SU-DHL-6 (cell line): ENCODE measurements at regions not wholly inside any gene's neighbourhood (a gene's known extent, or its start where the extent isn't known, plus 50 kb on each side); places are given as distances from the start of the nearest gene placed in this dataset.

Source experiments
- H2AFZ ChIP-seq: fragments of 200-600 bp; sonication (generic); 2 replicates; pipeline ENCODE4 v1.6.1; 2014; ENCODE audit warnings: low read depth, mild to moderate bottlenecking, moderate library complexity, mixed read lengths, antibody characterized with exemption, low read length; ENCODE audit not compliant: severe bottlenecking
- H3F3A ChIP-seq: fragments of 200-600 bp; shearing (Covaris generic); 2 replicates; pipeline ENCODE4 v1.6.0; 2016; ENCODE audit warnings: antibody characterized with exemption, mild to moderate bottlenecking; ENCODE audit not compliant: insufficient read depth
- H3K27ac ChIP-seq: fragments of 200-600 bp; sonication (generic); 2 replicates; pipeline ENCODE4 v1.5.1; 2016; ENCODE audit warnings: low read depth, mild to moderate bottlenecking, low read length, moderate library complexity, mixed read lengths
- H3K27me3 ChIP-seq: fragments of 200-600 bp; sonication (generic), shearing (Covaris generic); 2 replicates; pipeline ENCODE4 v1.6.0; 2014; ENCODE audit warnings: mild to moderate bottlenecking, low read length
- H3K36me3 ChIP-seq: fragments of 200-600 bp; sonication (generic); 2 replicates; pipeline ENCODE4 v1.6.1; 2014; ENCODE audit warnings: mild to moderate bottlenecking, low read length, mixed read lengths
- H3K4me2 ChIP-seq: fragments of 300-600, 200-600 bp; shearing (Covaris generic), sonication (generic); 2 replicates; pipeline ENCODE4 v1.6.0; 2014; ENCODE audit warnings: low read length, low read depth, mild to moderate bottlenecking; ENCODE audit not compliant: poor library complexity, severe bottlenecking
- H3K4me3 ChIP-seq: fragments of 200-600 bp; sonication (generic); 2 replicates; pipeline ENCODE4 v1.5.1; 2014; ENCODE audit warnings: antibody characterized with exemption, low read length, mild to moderate bottlenecking, mixed read lengths; ENCODE audit not compliant: insufficient read depth, poor library complexity, severe bottlenecking
- H3K79me2 ChIP-seq: fragments of 200-600 bp; sonication (generic); 2 replicates; pipeline ENCODE4 v1.6.1; 2014; ENCODE audit warnings: mild to moderate bottlenecking, low read length, moderate library complexity; ENCODE audit not compliant: insufficient read depth
- H3K9ac ChIP-seq: fragments of 200-600 bp; sonication (generic); 2 replicates; pipeline ENCODE4 v1.7.0; 2014; ENCODE audit warnings: mild to moderate bottlenecking, low read length
- H3K9me2 ChIP-seq: fragments of 200-600 bp; sonication (generic); replicated peaks from 2 replicates; pipeline ENCODE4 v1.6.1; 2014; ENCODE audit warnings: low read length; ENCODE audit not compliant: insufficient read depth
- H3K9me3 ChIP-seq: fragments of 200-600 bp; sonication (generic); 2 replicates; pipeline ENCODE4 v1.6.1; 2014; ENCODE audit warnings: low read length, mixed read lengths; ENCODE audit not compliant: insufficient read depth
- H4K20me1 ChIP-seq: fragments of 200-600 bp; sonication (generic); 2 replicates; pipeline ENCODE4 v1.6.1; 2014; ENCODE audit warnings: low read depth, mild to moderate bottlenecking, antibody characterized with exemption, low read length, moderate library complexity, mixed read lengths
- CTCF ChIP-seq: fragments of 200-600 bp; sonication (generic); IDR thresholded peaks from one replicate; pipeline ENCODE4 v1.5.1; 2017; ENCODE audit warnings: antibody characterized with exemption, mild to moderate bottlenecking, low read length, moderate library complexity; ENCODE audit not compliant: insufficient read depth, poor library complexity, severe bottlenecking
- EZH2phosphoT487 ChIP-seq: fragments of 200-600 bp; sonication (generic), shearing (Covaris generic); conservative IDR thresholded peaks from 2 replicates; pipeline ENCODE4 v1.6.1; 2018; ENCODE audit warnings: mild to moderate bottlenecking, antibody characterized with exemption, low read length, moderate library complexity, mixed read lengths

GRCh38 chr1:187244623-187245022, 415.9 kb downstream of the PLA2G4A start:
- Histone ChIP-seq H3K79me2 (no peaks in the 10 kb centered on the region), H3K4me2 (no peak overlapping the region), H3K9me2 (no peaks in the 10 kb centered on the region), H3K9me3 (no peaks in the 10 kb centered on the region), H3K27me3 (no peaks in the 10 kb centered on the region), H3K27ac (no peak overlapping the region), H3K36me3 (no peaks in the 10 kb centered on the region), H3F3A (no peaks in the 10 kb centered on the region), H4K20me1 (no peaks in the 10 kb centered on the region), H3K9ac (no peak overlapping the region), H3K4me3 (no peak overlapping the region), H2AFZ (no peak overlapping the region)
- TF ChIP-seq CTCF (no peak), EZH2phosphoT487 (no peak)

DNA sequence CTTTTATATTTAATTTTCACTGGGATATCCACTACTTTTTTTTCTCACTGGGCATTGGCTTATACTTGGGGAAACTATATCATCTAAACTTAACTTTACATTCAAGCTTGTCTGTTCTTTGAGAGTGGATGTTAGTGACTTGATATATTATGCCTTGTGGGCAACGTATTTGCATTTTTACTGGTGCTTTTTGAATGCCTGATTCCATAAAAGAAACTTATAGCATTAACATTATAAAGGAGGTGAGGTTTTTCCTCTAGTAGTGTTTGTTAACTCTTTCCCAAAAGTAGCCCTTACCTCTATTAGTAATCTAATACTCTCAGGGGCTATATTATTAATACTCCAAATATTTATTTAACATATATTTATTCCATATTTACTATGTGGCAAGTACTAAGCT, 416.5 kb downstream of the PLA2G4A start:
- Histone ChIP-seq H4K20me1 (no peaks in the 10 kb centered on the region), H3K36me3 (no peaks in the 10 kb centered on the region), H3K9me2 (no peaks in the 10 kb centered on the region), H3K9ac (no peak overlapping the region), H3K9me3 (no peaks in the 10 kb centered on the region), H3K4me2 (no peak overlapping the region), H3K27me3 (no peaks in the 10 kb centered on the region), H3K4me3 (no peak overlapping the region), H2AFZ (no peak overlapping the region), H3K27ac (no peak overlapping the region), H3F3A (no peaks in the 10 kb centered on the region), H3K79me2 (no peaks in the 10 kb centered on the region)
- no peak for TF ChIP-seq CTCF
- TF ChIP-seq EZH2phosphoT487: no peak

- H3K9me2 ChIP-seq: no peaks in the 10 kb centered on the region
- H3F3A ChIP-seq: no peaks in the 10 kb centered on the region
- H3K4me3 ChIP-seq: no peak overlapping the region
- no peaks in the 10 kb centered on the region for H3K79me2 ChIP-seq
- no peaks in the 10 kb centered on the region for H3K27me3 ChIP-seq
- no peak overlapping the region for H3K9ac ChIP-seq
- H3K9me3 ChIP-seq: no peaks in the 10 kb centered on the region
- no peaks in the 10 kb centered on the region for H4K20me1 ChIP-seq
- no peak overlapping the region for H2AFZ ChIP-seq
- no peaks in the 10 kb centered on the region for H3K36me3 ChIP-seq
- TF ChIP-seq CTCF: no peak
- no peak for TF ChIP-seq EZH2phosphoT487
- no peak overlapping the region for H3K27ac ChIP-seq
- no peak overlapping the region for H3K4me2 ChIP-seq
Measured at GRCh38 chr1:187249196-187249595, 420.4 kb downstream of the PLA2G4A start.

- H3K9me2 ChIP-seq: no peaks in the 10 kb centered on the region
- no peak overlapping the region for H3K9ac ChIP-seq
- no peaks in the 10 kb centered on the region for H3K36me3 ChIP-seq
- H4K20me1 ChIP-seq: no peaks in the 10 kb centered on the region
- no peaks in the 10 kb centered on the region for H3K79me2 ChIP-seq
- no peak overlapping the region for H3K4me2 ChIP-seq
- no peaks in the 10 kb centered on the region for H3K9me3 ChIP-seq
- H3K27ac ChIP-seq: no peak overlapping the region
- no peaks in the 10 kb centered on the region for H3K27me3 ChIP-seq
- H3K4me3 ChIP-seq: no peak overlapping the region
- H3F3A ChIP-seq: no peaks in the 10 kb centered on the region
- no peak for TF ChIP-seq CTCF
- TF ChIP-seq EZH2phosphoT487: no peak
- H2AFZ ChIP-seq: no peak overlapping the region
Measured at GRCh38 chr1:187252923-187253322, 424.2 kb downstream of the PLA2G4A start.
